AG04450 (cell line): ENCODE measurements at regions not wholly inside any gene's neighbourhood (a gene's known extent, or its start where the extent isn't known, plus 50 kb on each side); places are given as distances from the start of the nearest gene placed in this dataset.

Source experiments
- CTCF ChIA-PET: fragments of 300-600, 350-600 bp; formaldehyde crosslinking; extraction: SDS; loops from one replicate; lab custom pipeline; 2022; ENCODE audit warnings: antibody characterized with exemption, inconsistent platforms; lab: Charles Lee
- POLR2A ChIA-PET: fragments of 350-600 bp; formaldehyde crosslinking; extraction: SDS; loops from one replicate; lab custom pipeline; 2021; ENCODE audit warnings: antibody characterized with exemption, inconsistent platforms; lab: Yijun Ruan, JAX
- DNase-seq: peaks from one replicate; pipeline ENCODE4 v3.0.0-alpha.2; 2011; ENCODE audit warnings: low read depth, low spot score
- H3K27ac ChIP-seq: one replicate; pipeline ENCODE4 v1.5.1; 2012; ENCODE audit warnings: low read depth, low read length, control low read depth
- H3K27me3 ChIP-seq: one replicate; pipeline ENCODE4 v1.6.0; 2012; ENCODE audit warnings: low read length; ENCODE audit not compliant: control insufficient read depth, insufficient read depth
- H3K4me3 ChIP-seq: 2 replicates; pipeline ENCODE4 v1.5.1; 2011; ENCODE audit warnings: mild to moderate bottlenecking, low read depth, low read length, control low read depth
- H3K9me3 ChIP-seq: 2 replicates; pipeline ENCODE4 v1.5.1; 2012; ENCODE audit warnings: low read length; ENCODE audit not compliant: control insufficient read depth, insufficient read depth
- TF ChIP-seq, protein P1 (sequence below): IDR thresholded peaks from 2 replicates; pipeline ENCODE4 v1.5.1; 2011; ENCODE audit warnings: low read depth, low read length, control low read depth, inconsistent platforms

DNA sequence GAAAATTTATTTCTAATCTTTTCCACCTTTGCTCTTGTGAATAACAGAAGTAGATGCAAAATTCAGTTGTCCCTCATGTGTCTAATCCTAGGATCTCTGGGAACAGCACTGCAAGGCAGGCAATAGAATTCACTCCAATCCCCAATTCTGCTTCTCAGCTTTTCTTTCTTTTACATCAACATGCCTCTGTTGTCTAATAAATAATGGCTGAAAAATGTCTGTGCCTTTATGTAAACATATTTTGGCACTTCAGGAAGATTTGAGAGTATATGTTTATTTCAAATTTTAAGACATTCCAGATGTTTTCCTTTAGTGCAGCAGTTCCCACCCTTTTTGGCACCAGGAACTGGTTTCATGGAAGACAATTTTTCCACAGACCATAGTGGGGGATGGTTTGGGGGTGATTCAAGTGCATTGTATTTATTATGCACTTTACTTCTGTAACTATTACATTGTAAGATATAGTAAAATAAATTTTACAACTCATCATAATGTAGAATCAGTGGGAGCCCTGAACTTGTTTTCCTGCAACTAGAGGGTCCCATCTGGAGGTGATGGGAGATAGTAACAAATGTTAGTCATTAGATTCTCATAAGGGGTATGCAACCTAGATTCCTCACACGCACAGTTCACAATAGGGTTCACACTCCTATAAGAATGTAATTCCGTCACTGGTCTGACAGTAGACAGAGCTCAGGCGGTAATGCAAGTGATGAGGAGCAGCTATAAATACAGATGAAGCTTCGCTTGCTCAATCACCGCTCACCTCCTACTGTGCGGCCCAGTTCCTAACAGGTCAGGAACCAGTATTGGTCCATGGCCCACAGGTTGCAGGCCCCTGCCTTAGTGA, 590.3 kb upstream of the CNTNAP5 start:
- Histone ChIP-seq H3K9me3 (peaks cover 6% of the 10 kb centered on the region), H3K4me3 (no peak overlapping the region), H3K27me3 (no peaks in the 10 kb centered on the region), H3K27ac (no peak overlapping the region)
- no peak for DNase-seq
- ChIA-PET CTCF (no interaction called here), POLR2A (no interaction called here)
- TF ChIP-seq, protein P1, sequence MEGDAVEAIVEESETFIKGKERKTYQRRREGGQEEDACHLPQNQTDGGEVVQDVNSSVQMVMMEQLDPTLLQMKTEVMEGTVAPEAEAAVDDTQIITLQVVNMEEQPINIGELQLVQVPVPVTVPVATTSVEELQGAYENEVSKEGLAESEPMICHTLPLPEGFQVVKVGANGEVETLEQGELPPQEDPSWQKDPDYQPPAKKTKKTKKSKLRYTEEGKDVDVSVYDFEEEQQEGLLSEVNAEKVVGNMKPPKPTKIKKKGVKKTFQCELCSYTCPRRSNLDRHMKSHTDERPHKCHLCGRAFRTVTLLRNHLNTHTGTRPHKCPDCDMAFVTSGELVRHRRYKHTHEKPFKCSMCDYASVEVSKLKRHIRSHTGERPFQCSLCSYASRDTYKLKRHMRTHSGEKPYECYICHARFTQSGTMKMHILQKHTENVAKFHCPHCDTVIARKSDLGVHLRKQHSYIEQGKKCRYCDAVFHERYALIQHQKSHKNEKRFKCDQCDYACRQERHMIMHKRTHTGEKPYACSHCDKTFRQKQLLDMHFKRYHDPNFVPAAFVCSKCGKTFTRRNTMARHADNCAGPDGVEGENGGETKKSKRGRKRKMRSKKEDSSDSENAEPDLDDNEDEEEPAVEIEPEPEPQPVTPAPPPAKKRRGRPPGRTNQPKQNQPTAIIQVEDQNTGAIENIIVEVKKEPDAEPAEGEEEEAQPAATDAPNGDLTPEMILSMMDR, result no peak

DNA sequence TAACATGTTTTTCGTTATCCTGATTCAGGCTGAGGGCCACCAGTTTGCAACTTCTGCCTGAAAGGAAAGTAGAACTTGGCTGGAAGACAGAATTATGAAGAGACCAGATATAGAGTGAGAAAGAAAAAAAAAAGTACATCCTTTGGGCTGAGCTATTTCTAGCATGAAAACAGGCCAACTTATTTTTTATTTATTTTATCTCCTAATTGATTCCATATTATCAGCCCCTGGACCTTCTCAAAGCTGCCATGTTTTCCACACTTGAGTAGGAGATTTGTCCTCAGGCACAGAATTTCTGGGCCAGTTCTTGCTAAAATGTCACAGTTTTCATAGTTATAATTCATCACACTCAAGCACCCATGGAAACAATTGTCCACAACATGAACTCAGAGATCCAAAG, 586.8 kb upstream of the CNTNAP5 start:
- ChIA-PET POLR2A (no interaction called here), CTCF (no interaction called here)
- Histone ChIP-seq H3K4me3 (no peak overlapping the region), H3K27me3 (no peaks in the 10 kb centered on the region), H3K9me3 (peaks cover 6% of the 10 kb centered on the region), H3K27ac (no peak overlapping the region)
- TF ChIP-seq, protein P1, result no peak
- DNase-seq, result no peak

DNA sequence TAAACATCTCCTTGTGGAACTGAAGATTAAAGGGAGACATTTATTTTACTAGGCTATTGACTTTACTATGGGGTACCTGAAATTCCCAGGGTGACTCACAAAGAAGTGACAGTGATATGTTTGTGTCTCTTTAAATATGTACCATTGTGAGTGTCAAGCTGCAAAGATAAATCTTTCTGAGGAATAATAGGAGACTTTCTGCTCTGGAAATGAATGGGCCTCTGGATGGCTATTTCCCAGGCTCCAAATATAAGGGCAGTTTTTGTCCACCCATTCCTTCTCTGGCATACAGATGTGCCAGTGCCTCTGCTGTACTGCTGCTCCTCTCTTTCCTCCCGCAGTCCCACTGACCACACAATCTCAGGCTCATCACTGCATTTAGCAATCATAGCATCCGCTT, 586.4 kb upstream of the CNTNAP5 start:
- POLR2A ChIA-PET, result no interaction called here
- H3K27ac ChIP-seq, result no peak overlapping the region
- H3K9me3 ChIP-seq, result peaks cover 6% of the 10 kb centered on the region
- H3K27me3 ChIP-seq, result no peaks in the 10 kb centered on the region
- TF ChIP-seq, protein P1, result no peak
- no peak overlapping the region for H3K4me3 ChIP-seq
- DNase-seq, result no peak
- CTCF ChIA-PET, result interaction anchor here (0.6 kb wide), 1 partner anchor 279 kb away, joined by 3 read pairs; no protein-coding TSS in a partner anchor

DNA sequence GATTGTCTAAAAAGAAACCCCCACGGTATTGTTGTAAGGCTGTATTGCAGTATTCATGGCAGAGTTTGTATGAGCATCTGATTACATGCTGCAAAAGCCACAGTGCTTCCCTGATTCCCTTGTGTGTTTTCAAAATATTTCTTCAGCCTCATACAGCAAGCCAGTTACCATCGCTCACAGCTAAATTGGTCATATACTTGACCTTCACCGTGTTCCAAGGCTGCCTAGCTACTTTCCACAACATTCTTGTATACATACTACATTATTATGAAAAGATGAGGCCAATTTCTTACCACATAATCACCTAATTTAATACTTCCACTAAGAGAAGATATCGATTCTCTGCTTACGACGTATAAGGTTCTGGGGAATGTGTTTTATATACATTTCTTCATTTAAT, 576.3 kb upstream of the CNTNAP5 start:
- Histone ChIP-seq H3K9me3 (no peaks in the 10 kb centered on the region), H3K27me3 (no peaks in the 10 kb centered on the region), H3K27ac (no peak overlapping the region), H3K4me3 (no peak overlapping the region)
- TF ChIP-seq, protein P1, result no peak
- no peak for DNase-seq
- POLR2A ChIA-PET, result no interaction called here
- CTCF ChIA-PET, result no interaction called here

DNA sequence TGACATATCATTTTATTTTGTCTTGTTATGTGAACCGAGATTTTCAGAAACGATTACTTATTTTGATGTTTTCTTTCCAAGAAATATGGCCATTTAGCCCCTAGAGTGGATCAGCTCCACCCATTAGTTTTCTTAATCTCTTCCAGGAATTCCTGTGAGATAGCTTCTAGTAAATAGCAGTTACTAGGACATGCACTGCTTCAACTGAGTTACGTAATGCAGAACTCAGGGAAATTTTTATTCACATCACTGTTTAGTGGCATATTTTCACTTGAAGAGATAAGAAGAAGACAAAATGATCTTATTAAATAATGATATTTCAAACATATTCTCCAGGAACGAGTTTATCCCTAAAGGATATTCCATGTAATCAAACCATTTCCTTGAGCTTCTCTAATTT, 573.5 kb upstream of the CNTNAP5 start:
- TF ChIP-seq, protein P1, result no peak
- CTCF ChIA-PET, result no interaction called here
- POLR2A ChIA-PET, result no interaction called here
- Histone ChIP-seq H3K4me3 (no peak overlapping the region), H3K27me3 (no peaks in the 10 kb centered on the region), H3K27ac (no peak overlapping the region), H3K9me3 (no peaks in the 10 kb centered on the region; the same call in 1 of the 2 replicates)
- DNase-seq, result no peak
